ENCODE measurements at regions not wholly inside any gene's neighbourhood (a gene's known extent, or its start where the extent isn't known, plus 50 kb on each side); places are given as distances from the start of the nearest gene placed in this dataset.

DNA sequence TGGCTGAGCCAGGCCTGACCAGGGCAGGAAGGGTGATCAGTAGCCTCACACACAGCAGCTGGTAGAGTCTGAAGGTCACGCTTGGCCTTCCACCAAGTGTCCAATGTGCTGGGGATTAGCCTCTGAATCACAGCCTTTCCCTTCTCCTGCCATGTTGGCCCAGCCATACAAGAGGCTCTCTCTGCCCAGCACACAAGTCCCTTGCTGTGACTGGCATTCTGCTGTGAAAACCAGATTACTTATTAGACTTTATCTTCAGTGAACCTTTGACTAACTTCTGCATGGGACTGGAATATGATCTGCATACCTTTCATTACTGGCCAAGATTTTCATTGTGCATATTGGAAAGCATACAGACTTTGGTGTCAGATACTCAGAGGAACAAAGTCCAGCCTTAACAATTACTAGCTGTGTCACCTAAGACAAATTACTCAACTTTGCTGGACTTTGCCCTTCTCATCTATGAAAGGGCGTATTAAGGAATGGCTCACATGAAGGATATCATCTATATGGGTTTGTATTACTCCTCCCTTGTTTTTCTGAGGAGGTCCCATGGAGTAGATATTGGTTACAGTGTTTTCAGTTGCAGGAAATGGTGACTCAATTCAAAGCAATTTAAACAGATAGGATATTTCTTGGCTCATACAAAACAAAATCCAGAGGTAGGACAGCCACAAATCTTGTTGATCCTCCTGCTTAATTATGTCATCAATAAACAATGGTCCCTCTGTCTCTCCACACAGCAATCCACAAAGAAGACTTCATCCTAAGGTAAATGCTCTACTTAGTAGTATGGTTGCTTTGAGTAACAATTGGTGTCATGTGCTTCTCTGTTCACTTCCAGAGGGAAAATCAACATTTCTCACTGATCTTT lies 99.6 kb downstream of the DYRK2 start (continued):
- TF ChIP-seq, protein P1, sequence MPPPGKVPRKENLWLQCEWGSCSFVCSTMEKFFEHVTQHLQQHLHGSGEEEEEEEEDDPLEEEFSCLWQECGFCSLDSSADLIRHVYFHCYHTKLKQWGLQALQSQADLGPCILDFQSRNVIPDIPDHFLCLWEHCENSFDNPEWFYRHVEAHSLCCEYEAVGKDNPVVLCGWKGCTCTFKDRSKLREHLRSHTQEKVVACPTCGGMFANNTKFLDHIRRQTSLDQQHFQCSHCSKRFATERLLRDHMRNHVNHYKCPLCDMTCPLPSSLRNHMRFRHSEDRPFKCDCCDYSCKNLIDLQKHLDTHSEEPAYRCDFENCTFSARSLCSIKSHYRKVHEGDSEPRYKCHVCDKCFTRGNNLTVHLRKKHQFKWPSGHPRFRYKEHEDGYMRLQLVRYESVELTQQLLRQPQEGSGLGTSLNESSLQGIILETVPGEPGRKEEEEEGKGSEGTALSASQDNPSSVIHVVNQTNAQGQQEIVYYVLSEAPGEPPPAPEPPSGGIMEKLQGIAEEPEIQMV (CRISPR knock-in tag; IDR thresholded peaks at IDR 0.05; ENCODE audit: low read depth), result no peak
- no peak for TF ChIP-seq KLF11 (CRISPR knock-in tag; IDR thresholded peaks at IDR 0.05)
- TF ChIP-seq U2AF2 (IDR thresholded peaks at IDR 0.05; ENCODE audit: low read depth, low read length), result no peak
- TF ChIP-seq NR2F1 (CRISPR knock-in tag; IDR thresholded peaks at IDR 0.05), result no peak
- TF ChIP-seq, protein P2, sequence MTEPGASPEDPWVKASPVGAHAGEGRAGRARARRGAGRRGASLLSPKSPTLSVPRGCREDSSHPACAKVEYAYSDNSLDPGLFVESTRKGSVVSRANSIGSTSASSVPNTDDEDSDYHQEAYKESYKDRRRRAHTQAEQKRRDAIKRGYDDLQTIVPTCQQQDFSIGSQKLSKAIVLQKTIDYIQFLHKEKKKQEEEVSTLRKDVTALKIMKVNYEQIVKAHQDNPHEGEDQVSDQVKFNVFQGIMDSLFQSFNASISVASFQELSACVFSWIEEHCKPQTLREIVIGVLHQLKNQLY (CRISPR knock-in tag; IDR thresholded peaks at IDR 0.05), result no peak
- TF ChIP-seq, protein P3, sequence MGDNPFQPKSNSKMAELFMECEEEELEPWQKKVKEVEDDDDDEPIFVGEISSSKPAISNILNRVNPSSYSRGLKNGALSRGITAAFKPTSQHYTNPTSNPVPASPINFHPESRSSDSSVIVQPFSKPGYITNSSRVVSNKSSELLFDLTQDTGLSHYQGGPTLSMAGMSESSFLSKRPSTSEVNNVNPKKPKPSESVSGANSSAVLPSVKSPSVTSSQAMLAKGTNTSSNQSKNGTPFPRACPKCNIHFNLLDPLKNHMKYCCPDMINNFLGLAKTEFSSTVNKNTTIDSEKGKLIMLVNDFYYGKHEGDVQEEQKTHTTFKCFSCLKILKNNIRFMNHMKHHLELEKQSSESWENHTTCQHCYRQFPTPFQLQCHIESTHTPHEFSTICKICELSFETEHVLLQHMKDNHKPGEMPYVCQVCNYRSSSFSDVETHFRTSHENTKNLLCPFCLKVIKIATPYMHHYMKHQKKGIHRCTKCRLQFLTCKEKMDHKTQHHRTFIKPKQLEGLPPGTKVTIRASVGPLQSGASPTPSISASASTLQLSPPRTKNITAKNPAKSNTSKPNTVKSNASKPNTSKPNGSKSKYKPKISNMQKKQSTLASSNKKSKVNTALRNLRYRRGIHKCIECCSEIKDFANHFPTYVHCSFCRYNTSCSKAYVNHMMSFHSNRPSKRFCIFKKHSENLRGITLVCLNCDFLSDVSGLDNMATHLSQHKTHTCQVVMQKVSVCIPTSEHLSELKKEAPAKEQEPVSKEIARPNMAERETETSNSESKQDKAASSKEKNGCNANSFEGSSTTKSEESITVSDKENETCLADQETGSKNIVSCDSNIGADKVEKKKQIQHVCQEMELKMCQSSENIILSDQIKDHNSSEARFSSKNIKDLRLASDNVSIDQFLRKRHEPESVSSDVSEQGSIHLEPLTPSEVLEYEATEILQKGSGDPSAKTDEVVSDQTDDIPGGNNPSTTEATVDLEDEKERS (CRISPR knock-in tag; IDR thresholded peaks at IDR 0.05), result no peak
- no peak for TF ChIP-seq ETV6 (CRISPR knock-in tag; conservative IDR thresholded peaks at IDR 0.05)
- TF ChIP-seq, protein P4, sequence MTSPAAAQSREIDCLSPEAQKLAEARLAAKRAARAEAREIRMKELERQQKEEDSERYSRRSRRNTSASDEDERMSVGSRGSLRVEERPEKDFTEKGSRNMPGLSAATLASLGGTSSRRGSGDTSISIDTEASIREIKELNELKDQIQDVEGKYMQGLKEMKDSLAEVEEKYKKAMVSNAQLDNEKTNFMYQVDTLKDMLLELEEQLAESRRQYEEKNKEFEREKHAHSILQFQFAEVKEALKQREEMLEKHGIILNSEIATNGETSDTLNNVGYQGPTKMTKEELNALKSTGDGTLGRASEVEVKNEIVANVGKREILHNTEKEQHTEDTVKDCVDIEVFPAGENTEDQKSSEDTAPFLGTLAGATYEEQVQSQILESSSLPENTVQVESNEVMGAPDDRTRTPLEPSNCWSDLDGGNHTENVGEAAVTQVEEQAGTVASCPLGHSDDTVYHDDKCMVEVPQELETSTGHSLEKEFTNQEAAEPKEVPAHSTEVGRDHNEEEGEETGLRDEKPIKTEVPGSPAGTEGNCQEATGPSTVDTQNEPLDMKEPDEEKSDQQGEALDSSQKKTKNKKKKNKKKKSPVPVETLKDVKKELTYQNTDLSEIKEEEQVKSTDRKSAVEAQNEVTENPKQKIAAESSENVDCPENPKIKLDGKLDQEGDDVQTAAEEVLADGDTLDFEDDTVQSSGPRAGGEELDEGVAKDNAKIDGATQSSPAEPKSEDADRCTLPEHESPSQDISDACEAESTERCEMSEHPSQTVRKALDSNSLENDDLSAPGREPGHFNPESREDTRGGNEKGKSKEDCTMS (CRISPR knock-in tag; conservative IDR thresholded peaks at IDR 0.05), result no peak
- TF ChIP-seq EEA1 (CRISPR knock-in tag; IDR thresholded peaks at IDR 0.05; ENCODE audit: borderline replicate concordance), result no peak
- no peak for TF ChIP-seq ZNF33A (CRISPR knock-in tag; IDR thresholded peaks at IDR 0.05; ENCODE audit: borderline replicate concordance)
- TF ChIP-seq ARNT (IDR thresholded peaks at IDR 0.05), result no peak
- TF ChIP-seq, protein P5, sequence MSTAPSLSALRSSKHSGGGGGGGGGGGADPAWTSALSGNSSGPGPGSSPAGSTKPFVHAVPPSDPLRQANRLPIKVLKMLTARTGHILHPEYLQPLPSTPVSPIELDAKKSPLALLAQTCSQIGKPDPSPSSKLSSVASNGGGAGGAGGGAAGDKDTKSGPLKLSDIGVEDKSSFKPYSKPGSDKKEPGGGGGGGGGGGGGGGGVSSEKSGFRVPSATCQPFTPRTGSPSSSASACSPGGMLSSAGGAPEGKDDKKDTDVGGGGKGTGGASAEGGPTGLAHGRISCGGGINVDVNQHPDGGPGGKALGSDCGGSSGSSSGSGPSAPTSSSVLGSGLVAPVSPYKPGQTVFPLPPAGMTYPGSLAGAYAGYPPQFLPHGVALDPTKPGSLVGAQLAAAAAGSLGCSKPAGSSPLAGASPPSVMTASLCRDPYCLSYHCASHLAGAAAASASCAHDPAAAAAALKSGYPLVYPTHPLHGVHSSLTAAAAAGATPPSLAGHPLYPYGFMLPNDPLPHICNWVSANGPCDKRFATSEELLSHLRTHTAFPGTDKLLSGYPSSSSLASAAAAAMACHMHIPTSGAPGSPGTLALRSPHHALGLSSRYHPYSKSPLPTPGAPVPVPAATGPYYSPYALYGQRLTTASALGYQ (CRISPR knock-in tag; IDR thresholded peaks at IDR 0.05), result no peak
- no peak for TF ChIP-seq ZSCAN12 (CRISPR knock-in tag; IDR thresholded peaks at IDR 0.05)
- TF ChIP-seq MLLT10 (CRISPR knock-in tag; IDR thresholded peaks at IDR 0.05), result no peak
- no peak for TF ChIP-seq SMAD9 (CRISPR knock-in tag; IDR thresholded peaks at IDR 0.05)
- no peak for TF ChIP-seq ZNF446 (CRISPR knock-in tag; IDR thresholded peaks at IDR 0.05)
- no peak for TF ChIP-seq MAF1 (CRISPR knock-in tag; IDR thresholded peaks at IDR 0.05; ENCODE audit: borderline replicate concordance)
- TF ChIP-seq, protein P6, sequence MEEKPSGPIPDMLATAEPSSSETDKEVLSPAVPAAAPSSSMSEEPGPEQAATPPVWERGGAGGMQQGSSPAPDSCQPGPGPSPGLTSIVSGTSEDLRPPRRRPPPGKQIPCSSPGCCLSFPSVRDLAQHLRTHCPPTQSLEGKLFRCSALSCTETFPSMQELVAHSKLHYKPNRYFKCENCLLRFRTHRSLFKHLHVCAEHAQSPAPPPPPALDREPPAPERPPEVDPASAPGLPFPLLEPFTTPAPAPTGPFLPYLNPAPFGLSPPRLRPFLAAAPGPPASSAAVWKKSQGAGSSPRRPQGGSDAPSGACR (CRISPR knock-in tag; IDR thresholded peaks at IDR 0.05), result no peak
- no peak for TF ChIP-seq TEAD2 (CRISPR knock-in tag; IDR thresholded peaks at IDR 0.05)
- peak; percentile 71; the same call in 1 of the 2 replicates for TF ChIP-seq ZNF768 (CRISPR knock-in tag; IDR thresholded peaks at IDR 0.05)
